Parathyroid adenoma (tissue), 2 donors: ENCODE measurements at regions not wholly inside any gene's neighbourhood (a gene's known extent, or its start where the extent isn't known, plus 50 kb on each side); places are given as distances from the start of the nearest gene placed in this dataset.

Experiments
- H2AFZ ChIP-seq: fragments of 300-600 bp; sonication (generic); one replicate; pipeline ENCODE4 v1.7.0; 2017; ENCODE audit warnings: antibody characterized with exemption, mild to moderate bottlenecking
- H3K27ac ChIP-seq: fragments of 300-600 bp; sonication (generic); one replicate; pipeline ENCODE4 v1.7.0; 2017
- H3K27me3 ChIP-seq: fragments of 300-600 bp; sonication (generic); one replicate; pipeline ENCODE4 v1.7.0; 2017; ENCODE audit warnings: low read length; ENCODE audit not compliant: control insufficient read depth, insufficient read depth
- H3K36me3 ChIP-seq: fragments of 300-600 bp; sonication (generic); one replicate; pipeline ENCODE4 v1.7.0; 2017; ENCODE audit warnings: low read length; ENCODE audit not compliant: control insufficient read depth, insufficient read depth
- H3K4me1 ChIP-seq: fragments of 300-600 bp; sonication (generic); one replicate; pipeline ENCODE4 v1.7.0; 2017; ENCODE audit warnings: control low read depth
- H3K4me2 ChIP-seq: fragments of 300-600 bp; sonication (generic); one replicate; pipeline ENCODE4 v1.7.0; 2017; ENCODE audit warnings: low read length
- H3K4me3 ChIP-seq: fragments of 300-600 bp; sonication (generic); one replicate; pipeline ENCODE4 v1.7.0; 2017; ENCODE audit warnings: low read depth, low read length
- H3K79me2 ChIP-seq: fragments of 300-600 bp; sonication (generic); one replicate; pipeline ENCODE4 v1.7.0; 2017; ENCODE audit warnings: control low read depth
- H3K9ac ChIP-seq: fragments of 300-600 bp; sonication (generic); one replicate; pipeline ENCODE4 v1.7.0; 2017; ENCODE audit warnings: mild to moderate bottlenecking
- H3K9me3 ChIP-seq: fragments of 300-600 bp; sonication (generic); one replicate; pipeline ENCODE4 v1.7.0; 2017; ENCODE audit warnings: low read length; ENCODE audit not compliant: control insufficient read depth
- CTCF ChIP-seq: fragments of 300-600 bp; sonication (generic); IDR thresholded peaks from one replicate; pipeline ENCODE4 v1.7.0; 2017; ENCODE audit warnings: antibody characterized with exemption, mild to moderate bottlenecking
- donor health status: primary hyperparathyroidism.

DNA sequence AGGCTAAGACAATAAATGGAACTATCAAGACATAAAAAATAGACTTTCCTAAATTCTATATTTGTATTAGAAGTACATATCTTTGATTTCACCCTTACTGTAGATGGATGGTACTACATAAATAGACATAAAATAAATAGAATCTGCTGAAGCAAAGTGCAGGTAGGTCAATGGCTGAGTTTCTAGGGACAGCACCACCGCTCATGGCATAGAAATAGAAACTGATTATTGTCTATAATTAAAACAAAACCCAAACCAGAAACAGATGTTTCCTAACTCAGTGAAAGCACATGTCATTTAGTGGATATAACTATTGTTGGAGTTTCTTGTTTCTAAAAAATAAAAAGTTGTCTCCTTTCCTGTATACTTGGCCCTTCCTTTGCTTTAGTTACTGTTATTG lies 387.3 kb upstream of the ADGRL3 start:
- H3K4me2 ChIP-seq, result no peak overlapping the region
- no peak overlapping the region for H3K4me3 ChIP-seq
- TF ChIP-seq CTCF, result no peak
- no peak overlapping the region for H3K9ac ChIP-seq
- H3K27me3 ChIP-seq, result no peaks in the 10 kb centered on the region
- no peak overlapping the region for H3K27ac ChIP-seq
- H3K4me1 ChIP-seq, result no peaks in the 10 kb centered on the region
- H2AFZ ChIP-seq, result no peak overlapping the region
- H3K9me3 ChIP-seq, result no peaks in the 10 kb centered on the region
- H3K36me3 ChIP-seq, result no peaks in the 10 kb centered on the region
- no peaks in the 10 kb centered on the region for H3K79me2 ChIP-seq

DNA sequence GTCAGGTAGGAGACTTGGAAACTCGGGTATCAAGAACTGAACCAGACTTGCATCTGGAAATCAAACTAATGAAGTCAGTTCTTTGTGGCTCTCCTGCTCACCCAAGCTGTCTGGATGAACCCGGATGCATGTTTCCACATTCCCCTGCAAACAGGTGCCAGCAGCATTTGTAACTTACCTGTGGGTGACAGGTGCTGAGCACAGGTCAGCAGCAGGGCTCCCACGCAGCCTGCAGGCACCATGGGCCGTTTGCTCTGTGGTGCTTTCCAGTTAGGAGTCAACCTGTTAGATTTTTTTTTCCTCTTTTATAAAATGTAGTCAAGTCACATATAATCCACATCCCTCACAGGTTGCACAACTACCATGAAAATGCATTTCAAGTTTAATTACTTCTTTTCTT lies 385.6 kb upstream of the ADGRL3 start:
- H3K27ac ChIP-seq, result no peak overlapping the region
- H3K27me3 ChIP-seq, result no peaks in the 10 kb centered on the region
- no peak overlapping the region for H2AFZ ChIP-seq
- H3K9me3 ChIP-seq, result no peaks in the 10 kb centered on the region
- H3K36me3 ChIP-seq, result no peaks in the 10 kb centered on the region
- no peak overlapping the region for H3K4me3 ChIP-seq
- H3K79me2 ChIP-seq, result no peaks in the 10 kb centered on the region
- H3K9ac ChIP-seq, result no peak overlapping the region
- no peaks in the 10 kb centered on the region for H3K4me1 ChIP-seq
- no peak for TF ChIP-seq CTCF
- H3K4me2 ChIP-seq, result no peak overlapping the region

- no peaks in the 10 kb centered on the region for H3K4me1 ChIP-seq
- H3K79me2 ChIP-seq, result no peaks in the 10 kb centered on the region
- no peak for TF ChIP-seq CTCF
- H3K4me2 ChIP-seq, result no peak overlapping the region
- H2AFZ ChIP-seq, result no peak overlapping the region
- H3K36me3 ChIP-seq, result no peaks in the 10 kb centered on the region
- no peak overlapping the region for H3K27ac ChIP-seq
- H3K9me3 ChIP-seq, result no peaks in the 10 kb centered on the region
- H3K27me3 ChIP-seq, result no peaks in the 10 kb centered on the region
- H3K4me3 ChIP-seq, result no peak overlapping the region
- no peak overlapping the region for H3K9ac ChIP-seq
Measured at GRCh38 chr4:60817609-60818008, 382.5 kb upstream of the ADGRL3 start.

DNA sequence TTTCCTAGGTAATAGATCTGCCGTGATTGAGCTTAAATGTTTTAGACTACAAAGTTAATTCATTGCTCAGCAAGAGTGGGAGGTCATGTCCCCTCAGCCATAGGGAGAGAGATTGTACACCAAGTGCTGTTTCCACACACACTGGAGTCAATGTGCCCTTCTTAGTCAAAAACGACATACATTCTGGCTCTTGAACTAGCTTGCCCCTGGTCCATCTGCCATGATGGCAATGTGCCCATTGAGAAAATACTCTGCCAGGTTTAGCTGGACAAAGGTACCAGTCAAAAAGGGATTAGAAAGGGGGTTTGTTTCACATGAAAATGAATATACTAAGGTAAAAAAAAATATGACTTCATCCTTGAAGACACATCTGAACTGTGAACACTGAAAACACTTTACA lies 377.1 kb upstream of the ADGRL3 start:
- Histone ChIP-seq H3K27ac (no peak overlapping the region), H3K36me3 (no peaks in the 10 kb centered on the region), H2AFZ (no peak overlapping the region), H3K9ac (no peak overlapping the region), H3K79me2 (no peaks in the 10 kb centered on the region), H3K4me1 (no peaks in the 10 kb centered on the region), H3K4me2 (no peak overlapping the region), H3K9me3 (no peaks in the 10 kb centered on the region), H3K4me3 (no peak overlapping the region), H3K27me3 (no peaks in the 10 kb centered on the region)
- TF ChIP-seq CTCF, result no peak

DNA sequence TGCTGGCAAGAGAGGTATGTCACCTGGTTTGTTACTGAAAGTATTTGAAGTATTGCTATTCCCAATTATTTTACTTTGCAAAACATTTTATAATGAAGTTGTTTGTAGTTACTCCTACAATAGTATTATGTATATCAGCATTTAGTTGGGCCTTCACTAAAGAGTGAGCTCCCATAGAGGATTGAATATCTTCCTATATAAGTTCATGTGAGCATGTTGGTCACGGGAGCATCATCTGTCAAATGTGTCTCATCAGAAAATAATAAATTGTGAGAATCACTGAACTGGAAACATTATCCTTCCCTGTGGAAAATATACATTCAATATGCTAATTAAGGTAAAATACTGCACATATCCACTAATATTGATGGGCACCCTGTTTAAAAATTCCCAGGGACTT lies 360.1 kb upstream of the ADGRL3 start:
- no peaks in the 10 kb centered on the region for H3K27me3 ChIP-seq
- H3K9ac ChIP-seq, result no peak overlapping the region
- H3K79me2 ChIP-seq, result no peaks in the 10 kb centered on the region
- TF ChIP-seq CTCF, result no peak
- no peaks in the 10 kb centered on the region for H3K36me3 ChIP-seq
- no peak overlapping the region for H3K4me3 ChIP-seq
- no peaks in the 10 kb centered on the region for H3K4me1 ChIP-seq
- H3K4me2 ChIP-seq, result no peak overlapping the region
- no peaks in the 10 kb centered on the region for H3K9me3 ChIP-seq
- no peak overlapping the region for H2AFZ ChIP-seq
- no peak overlapping the region for H3K27ac ChIP-seq
